Femur (tissue), 1 donor: ENCODE measurements at regions not wholly inside any gene's neighbourhood (a gene's known extent, or its start where the extent isn't known, plus 50 kb on each side); places are given as distances from the start of the nearest gene placed in this dataset.
A peak's percentile ranks its signal among the peaks of the same experiment; 100 is the strongest.

Experiments
- DNase-seq: peaks from one replicate; pipeline ENCODE4 v3.0.0-alpha.2; 2017

GRCh38 chr20:60131375-60131774 lies 173.2 kb downstream of the CDH26 start:
- no peak for DNase-seq

- DNase-seq = no peak
Measured at GRCh38 chr20:60132162-60132826, 174.1 kb downstream of the CDH26 start.

GRCh38 chr20:60132827-60133670 lies 174.8 kb downstream of the CDH26 start:
- no peak for DNase-seq

GRCh38 chr20:60135276-60135675 lies 177.1 kb downstream of the CDH26 start:
- DNase-seq = no peak

- no peak for DNase-seq
Measured at GRCh38 chr20:60136645-60137401, 178.6 kb downstream of the CDH26 start.

GRCh38 chr20:60137657-60138245 lies 179.5 kb downstream of the CDH26 start:
- no peak for DNase-seq

GRCh38 chr20:60138256-60139220 lies 180.3 kb downstream of the CDH26 start:
- DNase-seq = peak; percentile 47

GRCh38 chr20:60139663-60140446 lies 181.6 kb downstream of the CDH26 start:
- no peak for DNase-seq

- no peak for DNase-seq
Measured at GRCh38 chr20:60142587-60142986, 184.4 kb downstream of the CDH26 start.

- no peak for DNase-seq
Measured at GRCh38 chr20:60143261-60143842, 185.1 kb downstream of the CDH26 start.

GRCh38 chr20:60144404-60144803 lies 186.2 kb downstream of the CDH26 start:
- no peak for DNase-seq

- no peak for DNase-seq
Measured at GRCh38 chr20:60144974-60145527, 186.8 kb downstream of the CDH26 start.

- DNase-seq = no peak
Measured at GRCh38 chr20:60147004-60147403, 188.8 kb downstream of the CDH26 start.

- DNase-seq = no peak
Measured at GRCh38 chr20:60148885-60149284, 190.7 kb downstream of the CDH26 start.

- no peak for DNase-seq
Measured at GRCh38 chr20:60152792-60153191, 194.6 kb downstream of the CDH26 start.

- DNase-seq = no peak
Measured at GRCh38 chr20:60160451-60161145, 202.4 kb downstream of the CDH26 start.

- no peak for DNase-seq
Measured at GRCh38 chr20:60167812-60168211, 209.6 kb downstream of the CDH26 start.

- no peak for DNase-seq
Measured at GRCh38 chr20:60168963-60169362, 210.7 kb downstream of the CDH26 start.

GRCh38 chr20:60170116-60170515 lies 211.9 kb downstream of the CDH26 start:
- DNase-seq = no peak

- DNase-seq = no peak
Measured at GRCh38 chr20:60171313-60171712, 213.1 kb downstream of the CDH26 start.
